ENCODE measurements at regions not wholly inside any gene's neighbourhood (a gene's known extent, or its start where the extent isn't known, plus 50 kb on each side); places are given as distances from the start of the nearest gene placed in this dataset.

DNA sequence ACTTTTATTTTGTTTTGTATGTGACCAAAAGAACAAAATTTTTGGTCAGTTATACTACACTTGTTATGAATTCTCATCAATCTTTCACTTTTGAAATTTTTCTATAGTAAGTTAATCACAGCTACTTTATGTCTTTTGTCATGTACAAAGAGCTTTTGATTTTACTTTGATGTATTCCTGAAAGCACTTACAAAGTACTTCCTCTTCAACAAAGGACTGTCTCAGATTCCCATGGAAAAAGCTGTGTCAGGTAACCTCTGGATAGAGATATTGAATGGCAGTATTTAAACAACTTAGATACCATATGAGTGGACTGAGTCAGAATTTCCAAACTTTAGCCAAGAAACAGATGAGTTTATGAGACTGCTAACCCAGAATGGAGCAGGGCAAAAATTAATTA is 689.3 kb upstream of the ATXN8OS start:
- TF ChIP-seq, protein P1, sequence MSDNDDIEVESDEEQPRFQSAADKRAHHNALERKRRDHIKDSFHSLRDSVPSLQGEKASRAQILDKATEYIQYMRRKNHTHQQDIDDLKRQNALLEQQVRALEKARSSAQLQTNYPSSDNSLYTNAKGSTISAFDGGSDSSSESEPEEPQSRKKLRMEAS (IDR thresholded peaks at IDR 0.05; ENCODE audit: low read depth, low read length), result no peak
- TF ChIP-seq, protein P2, sequence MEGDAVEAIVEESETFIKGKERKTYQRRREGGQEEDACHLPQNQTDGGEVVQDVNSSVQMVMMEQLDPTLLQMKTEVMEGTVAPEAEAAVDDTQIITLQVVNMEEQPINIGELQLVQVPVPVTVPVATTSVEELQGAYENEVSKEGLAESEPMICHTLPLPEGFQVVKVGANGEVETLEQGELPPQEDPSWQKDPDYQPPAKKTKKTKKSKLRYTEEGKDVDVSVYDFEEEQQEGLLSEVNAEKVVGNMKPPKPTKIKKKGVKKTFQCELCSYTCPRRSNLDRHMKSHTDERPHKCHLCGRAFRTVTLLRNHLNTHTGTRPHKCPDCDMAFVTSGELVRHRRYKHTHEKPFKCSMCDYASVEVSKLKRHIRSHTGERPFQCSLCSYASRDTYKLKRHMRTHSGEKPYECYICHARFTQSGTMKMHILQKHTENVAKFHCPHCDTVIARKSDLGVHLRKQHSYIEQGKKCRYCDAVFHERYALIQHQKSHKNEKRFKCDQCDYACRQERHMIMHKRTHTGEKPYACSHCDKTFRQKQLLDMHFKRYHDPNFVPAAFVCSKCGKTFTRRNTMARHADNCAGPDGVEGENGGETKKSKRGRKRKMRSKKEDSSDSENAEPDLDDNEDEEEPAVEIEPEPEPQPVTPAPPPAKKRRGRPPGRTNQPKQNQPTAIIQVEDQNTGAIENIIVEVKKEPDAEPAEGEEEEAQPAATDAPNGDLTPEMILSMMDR (IDR thresholded peaks at IDR 0.05; ENCODE audit: low read depth, low read length), result no peak
- TF ChIP-seq POLR2A (IDR thresholded peaks at IDR 0.05; ENCODE audit: extremely low read depth, insufficient read length), result no peak
